22Rv1 (cell line): ENCODE measurements at regions not wholly inside any gene's neighbourhood (a gene's known extent, or its start where the extent isn't known, plus 50 kb on each side); places are given as distances from the start of the nearest gene placed in this dataset.

ENCODE experiments used
- CTCF ChIP-seq: fragments of 450-650 bp; IDR thresholded peaks from 2 replicates; pipeline ENCODE4 v1.5.1; 2017; ENCODE audit warnings: mild to moderate bottlenecking
- ZFX ChIP-seq: fragments of 450-650 bp; IDR thresholded peaks from 2 replicates; pipeline ENCODE4 v1.6.1; 2017; ENCODE audit warnings: antibody characterized with exemption, borderline replicate concordance

GRCh38 chr4:147195386-147195785 is 249.7 kb upstream of the TTC29 start:
- TF ChIP-seq CTCF: no peak
- TF ChIP-seq ZFX: no peak
